Retinal pigment epithelial cell (primary cell): ENCODE measurements at regions not wholly inside any gene's neighbourhood (a gene's known extent, or its start where the extent isn't known, plus 50 kb on each side); places are given as distances from the start of the nearest gene placed in this dataset.

Experiments used
- DNase-seq: peaks from one replicate; pipeline ENCODE4 v3.0.0-alpha.2; 2010; ENCODE audit warnings: low read depth
- H3K4me3 ChIP-seq: 2 replicates; pipeline ENCODE4 v1.5.1; 2011; ENCODE audit warnings: mild to moderate bottlenecking, low read length, control low read depth, moderate library complexity
- TF ChIP-seq, protein P1 (sequence below): conservative IDR thresholded peaks from 2 replicates; pipeline ENCODE4 v1.5.1; 2011; ENCODE audit warnings: low read depth, low read length, control low read depth, inconsistent platforms

DNA sequence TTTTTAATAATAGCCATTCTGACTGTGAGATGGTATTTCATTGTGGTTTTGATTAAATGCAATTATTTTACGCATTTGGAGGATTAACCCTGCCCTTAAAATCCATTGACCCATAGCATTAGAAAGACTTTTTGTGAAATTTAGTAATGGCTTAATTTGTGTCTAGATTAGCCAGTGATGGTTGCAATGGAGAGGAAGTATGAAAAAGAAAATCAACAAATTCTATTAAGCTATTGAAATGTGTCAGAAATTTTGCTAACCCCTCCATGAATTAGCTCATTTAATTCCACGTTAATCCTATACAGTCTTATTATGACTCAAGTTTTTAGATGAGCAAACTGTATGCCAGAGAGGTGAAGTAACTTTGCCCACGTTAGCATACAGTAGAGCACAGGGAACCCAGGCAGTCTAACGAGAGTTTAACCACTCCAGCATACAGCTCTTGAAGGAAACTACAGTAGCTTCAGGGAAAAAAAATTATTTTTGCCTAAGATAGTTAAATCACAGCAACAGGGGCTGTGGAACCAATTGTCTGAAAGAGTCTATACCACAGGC is 158.2 kb upstream of the PPP2R2B start:
- TF ChIP-seq, protein P1, sequence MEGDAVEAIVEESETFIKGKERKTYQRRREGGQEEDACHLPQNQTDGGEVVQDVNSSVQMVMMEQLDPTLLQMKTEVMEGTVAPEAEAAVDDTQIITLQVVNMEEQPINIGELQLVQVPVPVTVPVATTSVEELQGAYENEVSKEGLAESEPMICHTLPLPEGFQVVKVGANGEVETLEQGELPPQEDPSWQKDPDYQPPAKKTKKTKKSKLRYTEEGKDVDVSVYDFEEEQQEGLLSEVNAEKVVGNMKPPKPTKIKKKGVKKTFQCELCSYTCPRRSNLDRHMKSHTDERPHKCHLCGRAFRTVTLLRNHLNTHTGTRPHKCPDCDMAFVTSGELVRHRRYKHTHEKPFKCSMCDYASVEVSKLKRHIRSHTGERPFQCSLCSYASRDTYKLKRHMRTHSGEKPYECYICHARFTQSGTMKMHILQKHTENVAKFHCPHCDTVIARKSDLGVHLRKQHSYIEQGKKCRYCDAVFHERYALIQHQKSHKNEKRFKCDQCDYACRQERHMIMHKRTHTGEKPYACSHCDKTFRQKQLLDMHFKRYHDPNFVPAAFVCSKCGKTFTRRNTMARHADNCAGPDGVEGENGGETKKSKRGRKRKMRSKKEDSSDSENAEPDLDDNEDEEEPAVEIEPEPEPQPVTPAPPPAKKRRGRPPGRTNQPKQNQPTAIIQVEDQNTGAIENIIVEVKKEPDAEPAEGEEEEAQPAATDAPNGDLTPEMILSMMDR: no peak
- no peak overlapping the region for H3K4me3 ChIP-seq
- DNase-seq: peak; percentile 96

DNA sequence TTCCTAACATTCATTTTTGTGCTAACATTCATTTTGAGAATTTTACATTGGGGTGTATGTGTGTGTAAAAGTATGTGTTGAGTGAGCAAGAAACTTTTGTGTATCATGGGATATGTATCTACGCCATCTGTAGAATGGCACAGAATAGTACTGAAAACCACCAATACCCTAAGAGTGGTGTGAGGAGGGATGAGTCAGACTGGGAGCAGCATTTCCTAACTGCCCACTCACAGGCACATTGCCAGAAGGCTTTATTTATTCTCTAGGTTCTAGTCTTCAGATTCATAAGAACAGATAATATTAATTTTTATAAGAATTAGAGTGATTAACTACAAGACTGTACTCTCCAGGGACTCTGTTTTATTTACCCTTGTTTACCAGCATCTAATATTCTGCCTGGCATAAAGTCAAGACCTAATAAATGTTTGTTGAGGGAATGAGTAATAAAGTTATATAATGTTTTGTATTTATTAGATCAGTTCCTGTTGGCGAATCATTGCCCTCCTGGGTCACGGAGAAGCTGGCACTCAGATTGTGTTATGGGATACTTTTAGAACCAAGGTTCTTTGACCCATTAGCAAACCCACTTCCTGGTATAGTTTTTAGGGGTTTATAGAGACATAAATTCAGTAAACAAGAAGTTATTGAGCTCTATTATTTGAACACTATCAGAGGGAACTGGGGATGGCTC is 159.1 kb upstream of the PPP2R2B start:
- peak; percentile 97 for DNase-seq
- TF ChIP-seq, protein P1: no peak
- H3K4me3 ChIP-seq: no peak overlapping the region

DNA sequence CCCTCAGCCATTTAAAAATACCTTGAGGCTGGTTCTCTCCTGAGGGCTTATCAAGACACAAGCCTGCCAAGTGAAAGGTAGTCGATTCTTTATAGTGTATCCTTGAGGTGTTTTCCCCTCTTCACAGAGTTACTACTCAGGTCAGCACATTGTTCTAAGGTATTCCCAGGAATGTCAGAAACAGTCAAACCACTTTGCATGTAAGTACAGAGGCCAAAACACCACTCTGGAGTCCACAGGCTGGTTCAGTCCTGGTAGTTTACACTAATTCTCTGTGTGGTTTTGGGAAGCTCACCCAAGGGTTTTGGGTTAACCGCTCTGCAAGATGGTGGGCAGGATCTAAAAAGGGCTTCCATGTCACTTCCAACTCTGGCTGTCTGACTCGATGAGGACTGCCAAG is 162.3 kb upstream of the PPP2R2B start:
- TF ChIP-seq, protein P1: no peak
- no peak overlapping the region for H3K4me3 ChIP-seq
- DNase-seq: no peak

DNA sequence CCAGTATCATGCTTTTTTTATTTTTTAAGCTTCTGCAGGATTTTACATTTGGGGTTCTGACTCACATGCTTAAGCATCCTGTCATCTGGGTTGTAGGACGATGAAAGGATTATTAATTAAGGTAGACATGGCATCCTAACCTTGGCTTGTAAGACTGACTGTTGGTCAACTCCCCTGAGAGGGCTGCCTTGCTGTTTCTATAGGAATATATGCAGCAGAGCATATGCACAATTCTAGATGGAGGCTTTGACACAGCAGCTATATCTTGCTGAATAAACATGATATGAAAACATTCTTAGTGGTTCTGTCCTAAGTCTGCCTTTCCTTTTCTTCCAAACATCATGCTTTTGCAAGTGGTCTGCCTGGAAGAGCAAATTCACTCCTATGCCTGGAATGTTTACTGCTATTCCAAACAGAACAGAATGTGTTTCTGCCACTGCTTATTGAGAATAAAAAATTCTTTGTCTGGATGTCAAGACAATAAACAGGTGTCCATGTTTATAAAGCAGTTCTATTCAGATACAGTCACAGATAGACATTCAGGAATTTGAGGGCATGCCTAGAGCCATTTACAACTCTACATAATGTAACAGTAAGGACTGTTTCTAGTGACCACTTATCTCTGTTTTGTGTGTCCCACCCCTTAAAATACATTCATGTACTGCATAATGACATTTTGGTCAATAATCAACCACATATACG is 166.2 kb upstream of the PPP2R2B start:
- no peak overlapping the region for H3K4me3 ChIP-seq
- no peak for DNase-seq
- TF ChIP-seq, protein P1: no peak

DNA sequence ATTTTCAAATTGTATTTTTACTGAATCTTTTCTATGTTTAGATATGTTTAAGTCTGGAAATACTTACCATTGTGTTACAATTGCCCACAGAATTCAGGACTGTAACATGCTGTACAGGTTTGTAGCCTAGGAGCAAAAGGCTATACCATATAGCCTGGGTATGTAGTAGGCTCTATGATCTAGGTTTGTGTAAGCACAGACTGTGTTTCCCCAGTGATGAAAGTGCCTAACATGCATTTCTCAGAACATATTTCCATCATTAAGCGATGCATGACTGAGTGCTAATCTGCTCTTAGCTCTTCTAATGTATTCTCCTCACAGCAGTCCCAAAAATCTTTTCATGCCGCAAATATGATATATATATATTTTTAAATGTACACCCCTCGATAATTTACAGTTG is 166.7 kb upstream of the PPP2R2B start:
- no peak overlapping the region for H3K4me3 ChIP-seq
- TF ChIP-seq, protein P1: no peak
- DNase-seq: no peak

DNA sequence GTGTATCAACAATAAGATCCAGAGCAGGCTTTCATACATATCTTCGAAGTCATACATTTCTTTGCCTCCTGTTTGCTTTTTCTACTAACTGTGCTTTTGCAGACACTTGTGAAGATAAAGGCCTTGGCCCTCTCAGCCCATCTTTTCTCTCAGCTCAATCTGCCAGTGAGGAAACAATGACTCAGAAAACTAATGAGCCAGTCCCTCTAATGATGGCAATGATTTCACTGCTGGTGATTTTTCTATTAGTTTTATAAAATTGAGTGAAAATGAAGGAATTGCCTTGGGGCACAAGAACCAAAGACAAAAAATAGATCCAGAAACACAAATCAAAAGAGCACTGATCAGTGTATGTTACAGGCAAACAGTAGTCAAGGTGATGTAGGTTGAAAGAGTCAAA is 167.7 kb upstream of the PPP2R2B start:
- H3K4me3 ChIP-seq: no peak overlapping the region
- DNase-seq: no peak
- TF ChIP-seq, protein P1: no peak
